Activated CD4-positive, alpha-beta memory T cell treated with anti-CD3 and anti-CD28 coated beads, Interleukin-2, amount 10 ng/mL, durations not matched to agents 7 days and 5 days (primary cell): ENCODE measurements at regions not wholly inside any gene's neighbourhood (a gene's known extent, or its start where the extent isn't known, plus 50 kb on each side); places are given as distances from the start of the nearest gene placed in this dataset.
"Not testable (repeated sequence)": the region's sequence is repeated elsewhere in the genome, so short reads cannot be mapped to it uniquely, and the experiment has no call there.

Source experiments
- CTCF ChIA-PET: fragments of 350-600 bp; sonication (Branson Sonifier 250); formaldehyde crosslinking; loops from one replicate; lab custom pipeline; 2021; ENCODE audit warnings: antibody characterized with exemption, inconsistent platforms; lab: Charles Lee
- POLR2A ChIA-PET: fragments of 350-600 bp; sonication (Branson Sonifier 250); formaldehyde crosslinking; loops from one replicate; lab custom pipeline; 2021; ENCODE audit warnings: antibody characterized with exemption; lab: Charles Lee
- DNase-seq: peaks from one replicate; pipeline ENCODE4 v3.0.0-alpha.2; 2020
- H3K27ac Mint-ChIP-seq: one replicate; pipeline ENCODE4 v1.8.0; 2021; ENCODE audit warnings: mild to moderate bottlenecking, mixed read lengths
- H3K27me3 Mint-ChIP-seq: one replicate; pipeline ENCODE4 v1.8.0; 2021; ENCODE audit warnings: mixed read lengths
- H3K36me3 Mint-ChIP-seq: one replicate; pipeline ENCODE4 v1.8.0; 2021; ENCODE audit warnings: low read depth, mixed read lengths
- H3K4me1 Mint-ChIP-seq: one replicate; pipeline ENCODE4 v1.8.0; 2021; ENCODE audit warnings: mixed read lengths
- H3K4me3 Mint-ChIP-seq: one replicate; pipeline ENCODE4 v1.8.0; 2021; ENCODE audit warnings: mild to moderate bottlenecking, mixed read lengths
- H3K9me3 Mint-ChIP-seq: one replicate; pipeline ENCODE4 v1.8.0; 2021; ENCODE audit warnings: mixed read lengths

GRCh38 chr3:73148682-73149081 lies 87.2 kb downstream of the EBLN2 start:
- H3K4me1 Mint-ChIP-seq = no peaks in the 10 kb centered on the region
- peaks cover 6% of the 10 kb centered on the region for H3K27me3 Mint-ChIP-seq
- no peaks in the 10 kb centered on the region for H3K9me3 Mint-ChIP-seq
- no peak for DNase-seq
- no peak overlapping the region for H3K27ac Mint-ChIP-seq
- ChIA-PET CTCF (no interaction called here), POLR2A (no interaction called here)
- no peaks in the 10 kb centered on the region for H3K36me3 Mint-ChIP-seq
- no peak overlapping the region for H3K4me3 Mint-ChIP-seq

GRCh38 chr3:73150369-73151130 lies 89.1 kb downstream of the EBLN2 start:
- Mint-ChIP-seq H3K36me3 (no peaks in the 10 kb centered on the region), H3K27me3 (peaks cover 4% of the 10 kb centered on the region)
- CTCF ChIA-PET = no interaction called here

GRCh38 chr3:73152571-73152970 lies 91.1 kb downstream of the EBLN2 start:
- DNase-seq, H3K4me3 Mint-ChIP-seq, H3K27me3 Mint-ChIP-seq, CTCF ChIA-PET, H3K36me3 Mint-ChIP-seq, H3K27ac Mint-ChIP-seq, POLR2A ChIA-PET, H3K9me3 Mint-ChIP-seq, H3K4me1 Mint-ChIP-seq: not testable (repeated sequence)

More at GRCh38 chr3:73150369-73151130, 89.1 kb downstream of the EBLN2 start:
- H3K4me1 Mint-ChIP-seq = no peaks in the 10 kb centered on the region
- POLR2A ChIA-PET = no interaction called here
- no peaks in the 10 kb centered on the region for H3K9me3 Mint-ChIP-seq
- no peak overlapping the region for H3K4me3 Mint-ChIP-seq
- H3K27ac Mint-ChIP-seq = no peak overlapping the region
- no peak for DNase-seq

- CTCF ChIA-PET, H3K27ac Mint-ChIP-seq, H3K4me3 Mint-ChIP-seq, H3K36me3 Mint-ChIP-seq, H3K4me1 Mint-ChIP-seq, DNase-seq, POLR2A ChIA-PET, H3K9me3 Mint-ChIP-seq, H3K27me3 Mint-ChIP-seq: not testable (repeated sequence)
Measured at GRCh38 chr3:73153057-73153456, 91.6 kb downstream of the EBLN2 start.

GRCh38 chr3:73154261-73154660 lies 92.8 kb downstream of the EBLN2 start:
- H3K9me3 Mint-ChIP-seq, DNase-seq, H3K4me1 Mint-ChIP-seq, CTCF ChIA-PET, H3K27me3 Mint-ChIP-seq, H3K36me3 Mint-ChIP-seq, H3K4me3 Mint-ChIP-seq, H3K27ac Mint-ChIP-seq, POLR2A ChIA-PET: not testable (repeated sequence)

- DNase-seq, H3K4me1 Mint-ChIP-seq, CTCF ChIA-PET, H3K27me3 Mint-ChIP-seq, H3K36me3 Mint-ChIP-seq, H3K9me3 Mint-ChIP-seq, POLR2A ChIA-PET, H3K27ac Mint-ChIP-seq, H3K4me3 Mint-ChIP-seq: not testable (repeated sequence)
Measured at GRCh38 chr3:73155441-73155840, 94.0 kb downstream of the EBLN2 start.

- Mint-ChIP-seq H3K4me3 (no peak overlapping the region), H3K36me3 (no peaks in the 10 kb centered on the region), H3K9me3 (no peaks in the 10 kb centered on the region), H3K4me1 (no peaks in the 10 kb centered on the region), H3K27ac (no peak overlapping the region), H3K27me3 (no peaks in the 10 kb centered on the region)
- ChIA-PET CTCF (no interaction called here), POLR2A (no interaction called here)
- no peak for DNase-seq
Measured at GRCh38 chr3:73164622-73165021, 103.2 kb downstream of the EBLN2 start.

GRCh38 chr3:73175698-73176097 lies 114.2 kb downstream of the EBLN2 start:
- Mint-ChIP-seq H3K27me3 (no peaks in the 10 kb centered on the region), H3K9me3 (no peaks in the 10 kb centered on the region), H3K27ac (no peak overlapping the region), H3K4me1 (no peaks in the 10 kb centered on the region), H3K36me3 (no peaks in the 10 kb centered on the region), H3K4me3 (no peak overlapping the region)
- ChIA-PET POLR2A (no interaction called here), CTCF (no interaction called here)
- no peak for DNase-seq

GRCh38 chr3:73176941-73177340 lies 115.5 kb downstream of the EBLN2 start:
- Mint-ChIP-seq H3K36me3 (no peaks in the 10 kb centered on the region), H3K27me3 (no peaks in the 10 kb centered on the region), H3K4me1 (no peaks in the 10 kb centered on the region), H3K27ac (no peak overlapping the region), H3K9me3 (no peaks in the 10 kb centered on the region), H3K4me3 (no peak overlapping the region)
- ChIA-PET CTCF (no interaction called here), POLR2A (no interaction called here)
- no peak for DNase-seq

- no peaks in the 10 kb centered on the region for H3K27me3 Mint-ChIP-seq
- H3K4me1 Mint-ChIP-seq = no peaks in the 10 kb centered on the region
- H3K9me3 Mint-ChIP-seq = no peaks in the 10 kb centered on the region
- no peak overlapping the region for H3K4me3 Mint-ChIP-seq
- DNase-seq = no peak
- H3K27ac Mint-ChIP-seq = no peak overlapping the region
- H3K36me3 Mint-ChIP-seq = no peaks in the 10 kb centered on the region
- CTCF ChIA-PET = no interaction called here
- POLR2A ChIA-PET = no interaction called here
Measured at GRCh38 chr3:73177827-73178226, 116.4 kb downstream of the EBLN2 start.

- POLR2A ChIA-PET = no interaction called here
- no peak overlapping the region for H3K27ac Mint-ChIP-seq
- H3K27me3 Mint-ChIP-seq = no peaks in the 10 kb centered on the region
- no peaks in the 10 kb centered on the region for H3K36me3 Mint-ChIP-seq
- no peaks in the 10 kb centered on the region for H3K9me3 Mint-ChIP-seq
- no peak for DNase-seq
- H3K4me3 Mint-ChIP-seq = no peak overlapping the region
- CTCF ChIA-PET = interaction anchor here (0.6 kb wide), 1 partner anchor 42 kb away, joined by 3 read pairs; no protein-coding TSS in a partner anchor
- H3K4me1 Mint-ChIP-seq = no peaks in the 10 kb centered on the region
Measured at GRCh38 chr3:73179601-73180000, 118.1 kb downstream of the EBLN2 start.

- POLR2A ChIA-PET = no interaction called here
Measured at GRCh38 chr3:73186741-73187140, 125.3 kb downstream of the EBLN2 start.

GRCh38 chr3:73187328-73187727 lies 125.9 kb downstream of the EBLN2 start:
- Mint-ChIP-seq H3K27ac (no peak overlapping the region), H3K4me3 (no peak overlapping the region), H3K4me1 (no peaks in the 10 kb centered on the region), H3K9me3 (no peaks in the 10 kb centered on the region), H3K36me3 (no peaks in the 10 kb centered on the region), H3K27me3 (no peaks in the 10 kb centered on the region)
- CTCF ChIA-PET = no interaction called here
- DNase-seq = no peak
- POLR2A ChIA-PET = no interaction called here

More at GRCh38 chr3:73186741-73187140, 125.3 kb downstream of the EBLN2 start:
- no peak for DNase-seq
- Mint-ChIP-seq H3K4me1 (no peaks in the 10 kb centered on the region), H3K4me3 (no peak overlapping the region), H3K9me3 (no peaks in the 10 kb centered on the region), H3K27ac (no peak overlapping the region), H3K36me3 (no peaks in the 10 kb centered on the region), H3K27me3 (no peaks in the 10 kb centered on the region)
- CTCF ChIA-PET = no interaction called here

GRCh38 chr3:73188707-73189106 lies 127.2 kb downstream of the EBLN2 start:
- Mint-ChIP-seq H3K9me3 (peaks cover 2% of the 10 kb centered on the region), H3K4me3 (no peak overlapping the region), H3K36me3 (no peaks in the 10 kb centered on the region), H3K4me1 (no peaks in the 10 kb centered on the region), H3K27ac (no peak overlapping the region), H3K27me3 (no peaks in the 10 kb centered on the region)
- CTCF ChIA-PET = no interaction called here
- no peak for DNase-seq
- POLR2A ChIA-PET = no interaction called here
